Naive thymus-derived CD4-positive, alpha-beta T cell (primary cell): ENCODE measurements at regions not wholly inside any gene's neighbourhood (a gene's known extent, or its start where the extent isn't known, plus 50 kb on each side); places are given as distances from the start of the nearest gene placed in this dataset.

Experiments
- ATAC-seq: fragments of 150-1000 bp; cut with Tn5 transposase; 2 replicates; pipeline ENCODE4 v1.10.0; 2021; ENCODE audit warnings: mild to moderate bottlenecking, moderate library complexity
- CTCF ChIA-PET: fragments of 350-600 bp; sonication (Branson Sonifier 250); formaldehyde crosslinking; loops from one replicate; lab custom pipeline; 2021; ENCODE audit warnings: antibody characterized with exemption; lab: Charles Lee
- POLR2A ChIA-PET: fragments of 350-600 bp; sonication (Branson Sonifier 250); formaldehyde crosslinking; loops from one replicate; lab custom pipeline; 2021; ENCODE audit warnings: antibody characterized with exemption, inconsistent platforms; lab: Charles Lee
- DNase-seq, 9 donors: peaks; one replicate each; pipeline versions ENCODE4 v3.0.0 to v3.0.0-alpha.2; 2020 to 2022; ENCODE audit warnings: mixed read lengths in 1 of 9
- H3K27ac ChIP-seq: one replicate; pipeline ENCODE4 v1.7.0; 2013; ENCODE audit warnings: mild to moderate bottlenecking, low read depth, low read length, moderate library complexity
- H3K27me3 ChIP-seq, 2 donors: one replicate each; pipeline ENCODE4 v1.7.0; 2013; ENCODE audit warnings: low read length in 2 of 2, mild to moderate bottlenecking in 2 of 2, moderate library complexity in 2 of 2; ENCODE audit not compliant: control insufficient read depth in 2 of 2, insufficient read depth in 2 of 2
- H3K36me3 ChIP-seq, 3 experiments: 1 replicate in 2 of 3; 2 replicates in 1 of 3; pipeline ENCODE4 v1.7.0; 2013; ENCODE audit warnings: low read length in 3 of 3, mild to moderate bottlenecking in 3 of 3, moderate library complexity in 1 of 3; ENCODE audit not compliant: insufficient read depth in 3 of 3, control insufficient read depth in 2 of 3
- H3K4me1 ChIP-seq, 2 donors: one replicate each; pipeline ENCODE4 v1.7.0; 2013; ENCODE audit warnings: low read length in 2 of 2, mild to moderate bottlenecking in 2 of 2, moderate library complexity in 1 of 2; ENCODE audit not compliant: control insufficient read depth in 2 of 2, insufficient read depth in 2 of 2
- H3K4me3 ChIP-seq: 2 replicates; pipeline ENCODE4 v1.7.0; 2013; ENCODE audit warnings: mild to moderate bottlenecking, low read length
- H3K9me3 ChIP-seq, 3 experiments: 1 replicate in 2 of 3; 2 replicates in 1 of 3; pipeline ENCODE4 v1.7.0; 2013; ENCODE audit warnings: low read length in 3 of 3; ENCODE audit not compliant: control insufficient read depth in 2 of 3
- H3K27ac Mint-ChIP-seq, 9 donors: one replicate each; pipeline ENCODE4 v1.8.0; 2020 to 2022; ENCODE audit warnings: mixed read lengths in 9 of 9, mild to moderate bottlenecking in 8 of 9, moderate library complexity in 5 of 9, inconsistent platforms in 2 of 9
- H3K27me3 Mint-ChIP-seq, 5 donors: one replicate each; pipeline ENCODE4 v1.8.0; 2021 to 2022; ENCODE audit warnings: mixed read lengths in 5 of 5, mild to moderate bottlenecking in 1 of 5
- H3K36me3 Mint-ChIP-seq, 5 donors: one replicate each; pipeline ENCODE4 v1.8.0; 2020 to 2022; ENCODE audit warnings: mixed read lengths in 5 of 5, mild to moderate bottlenecking in 3 of 5, inconsistent platforms in 1 of 5
- H3K4me1 Mint-ChIP-seq, 7 donors: one replicate each; pipeline ENCODE4 v1.8.0; 2020 to 2022; ENCODE audit warnings: mixed read lengths in 7 of 7, mild to moderate bottlenecking in 3 of 7, inconsistent platforms in 1 of 7
- H3K4me3 Mint-ChIP-seq, 10 donors: one replicate each; pipeline ENCODE4 v1.8.0; 2020 to 2022; ENCODE audit warnings: mild to moderate bottlenecking in 10 of 10, mixed read lengths in 10 of 10, moderate library complexity in 6 of 10, inconsistent platforms in 2 of 10
- H3K9me3 Mint-ChIP-seq, 11 donors: one replicate each; pipeline ENCODE4 v1.8.0; 2020 to 2022; ENCODE audit warnings: mixed read lengths in 11 of 11, mild to moderate bottlenecking in 4 of 11, inconsistent platforms in 1 of 11, moderate library complexity in 1 of 11
- intact Hi-C, 2 donors: fragments of 100-400 bp; cut with micrococcal nuclease; formaldehyde crosslinking; loops; one replicate each; pipeline ENCODE4 v1.15.1; 2023

DNA sequence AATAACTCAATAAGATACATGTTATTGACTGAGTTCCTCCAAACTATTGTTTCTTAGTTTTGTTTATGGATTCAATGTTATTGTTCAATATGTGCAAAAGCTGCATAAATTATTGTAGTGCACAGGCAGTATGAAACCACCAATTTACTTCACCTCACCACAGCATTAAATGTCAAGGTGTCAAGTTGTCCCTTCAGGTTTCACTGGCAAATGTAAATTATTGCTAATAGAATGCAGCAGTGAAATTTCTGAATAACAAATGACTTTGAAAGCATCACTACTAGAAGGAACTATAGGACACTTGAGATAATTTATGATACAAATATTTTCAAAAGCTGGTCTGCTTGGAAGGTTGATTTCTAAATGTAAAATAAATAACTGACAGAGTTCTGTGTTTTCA lies 116.4 kb upstream of the PTPRD start:
- DNase-seq, result no peak
- Mint-ChIP-seq H3K4me3 (no peak overlapping the region), H3K27me3 (no peaks in the 10 kb centered on the region), H3K36me3 (no peaks in the 10 kb centered on the region), H3K9me3 (peaks cover 0 to 14% (median 7%) of the 10 kb centered on the region in 11 donors), H3K27ac (no peak overlapping the region), H3K4me1 (no peaks in the 10 kb centered on the region)
- no peaks in the 10 kb centered on the region for H3K36me3 ChIP-seq
- CTCF ChIA-PET, result no interaction called here
- H3K27me3 ChIP-seq, result no peaks in the 10 kb centered on the region
- H3K27ac ChIP-seq, result no peak overlapping the region
- no peaks in the 10 kb centered on the region for H3K4me1 ChIP-seq
- POLR2A ChIA-PET, result no interaction called here
- H3K4me3 ChIP-seq, result no peak overlapping the region
- no peak for ATAC-seq
- intact Hi-C loops, result no loop called here
- peaks cover 0 to 7% (median 0%) of the 10 kb centered on the region in 3 experiments for H3K9me3 ChIP-seq

DNA sequence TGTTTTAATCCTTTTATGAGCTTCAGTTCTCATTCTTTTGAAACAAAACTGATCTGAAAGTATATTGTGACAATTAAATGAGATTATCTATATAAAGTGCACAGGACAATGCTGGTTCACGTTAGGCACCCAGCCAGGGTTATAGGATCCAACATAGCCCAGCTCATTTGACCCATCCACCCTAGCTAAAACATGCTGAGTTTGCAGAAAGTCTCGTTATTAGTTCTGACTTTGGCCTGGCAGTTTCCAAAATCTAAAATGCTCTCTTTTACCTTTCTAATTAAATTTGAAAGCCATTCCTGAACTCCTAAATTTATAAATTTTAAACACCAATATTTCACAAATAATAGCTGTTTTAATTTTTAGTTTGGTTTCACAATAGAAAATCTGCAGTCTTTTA lies 131.9 kb upstream of the PTPRD start:
- Mint-ChIP-seq H3K9me3 (peaks cover 2 to 37% (median 22%) of the 10 kb centered on the region in 11 donors), H3K27me3 (no peaks in the 10 kb centered on the region), H3K27ac (no peak overlapping the region), H3K4me3 (no peak overlapping the region), H3K36me3 (no peaks in the 10 kb centered on the region), H3K4me1 (no peaks in the 10 kb centered on the region)
- no peak overlapping the region for H3K27ac ChIP-seq
- H3K27me3 ChIP-seq, result no peaks in the 10 kb centered on the region
- ChIA-PET POLR2A (no interaction called here), CTCF (no interaction called here)
- DNase-seq, result no peak
- H3K4me3 ChIP-seq, result no peak overlapping the region
- H3K9me3 ChIP-seq, result no peaks in the 10 kb centered on the region
- no peaks in the 10 kb centered on the region for H3K36me3 ChIP-seq
- ATAC-seq, result no peak
- no peaks in the 10 kb centered on the region for H3K4me1 ChIP-seq
- intact Hi-C loops, result no loop called here

DNA sequence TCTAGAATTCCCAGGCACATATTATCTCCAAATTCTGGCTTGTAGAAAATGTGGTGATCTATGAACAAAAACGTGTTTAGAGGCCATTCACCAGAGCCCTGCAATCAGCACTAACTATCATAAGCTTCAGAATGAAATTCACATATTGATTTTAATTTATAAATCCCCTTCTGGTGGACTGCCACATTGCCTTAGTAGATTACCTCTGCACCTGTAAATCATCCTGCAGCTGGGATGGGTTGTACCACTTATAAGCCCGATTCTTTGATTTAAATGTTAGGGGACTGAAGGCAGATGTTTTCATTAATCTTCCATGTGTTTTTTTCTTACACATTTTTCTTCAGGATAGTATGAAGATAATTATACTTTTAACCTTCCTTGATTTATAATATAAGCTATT lies 140.7 kb upstream of the PTPRD start:
- ATAC-seq (no peak), DNase-seq (no peak)
- Histone ChIP-seq H3K9me3 (peaks cover 0 to 3% (median 0%) of the 10 kb centered on the region in 3 experiments), H3K36me3 (no peaks in the 10 kb centered on the region), H3K27ac (no peak overlapping the region), H3K4me1 (no peaks in the 10 kb centered on the region), H3K4me3 (no peak overlapping the region), H3K27me3 (no peaks in the 10 kb centered on the region)
- H3K4me1 Mint-ChIP-seq, result peaks cover 0 to 1% (median 0%) of the 10 kb centered on the region in 7 donors
- H3K27me3 Mint-ChIP-seq, result no peaks in the 10 kb centered on the region
- no peaks in the 10 kb centered on the region for H3K36me3 Mint-ChIP-seq
- H3K9me3 Mint-ChIP-seq, result peaks cover 0 to 44% (median 14%) of the 10 kb centered on the region in 11 donors
- ChIA-PET CTCF (no interaction called here), POLR2A (no interaction called here)
- no peak overlapping the region for H3K4me3 Mint-ChIP-seq
- intact Hi-C loops, result no loop called here
- H3K27ac Mint-ChIP-seq, result no peak overlapping the region

DNA sequence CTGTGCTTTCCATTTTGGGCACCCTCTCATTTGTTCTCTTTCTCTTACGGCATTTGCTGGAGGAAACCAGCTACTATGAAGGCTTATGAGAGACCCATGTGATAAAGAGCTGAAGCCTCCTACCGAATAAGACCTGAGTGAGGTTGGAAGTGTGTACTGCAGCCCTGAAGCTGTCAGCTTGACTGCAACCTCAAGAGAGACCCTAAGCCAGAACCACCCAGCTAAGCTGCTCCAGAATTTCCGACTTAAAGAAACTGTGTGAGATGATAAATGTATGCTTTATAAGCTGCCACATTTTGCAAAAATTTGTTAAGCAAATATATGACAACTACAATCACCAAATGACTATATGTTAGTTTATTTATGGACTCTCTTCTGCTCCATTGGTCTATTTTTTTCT lies 151.7 kb upstream of the PTPRD start:
- Mint-ChIP-seq H3K27ac (no peak overlapping the region), H3K9me3 (peaks cover 4 to 26% (median 9%) of the 10 kb centered on the region in 11 donors), H3K27me3 (no peaks in the 10 kb centered on the region), H3K4me1 (no peaks in the 10 kb centered on the region), H3K36me3 (no peaks in the 10 kb centered on the region), H3K4me3 (no peak overlapping the region)
- intact Hi-C loops, result no loop called here
- POLR2A ChIA-PET, result no interaction called here
- CTCF ChIA-PET, result no interaction called here
- Histone ChIP-seq H3K4me1 (no peaks in the 10 kb centered on the region), H3K27me3 (no peaks in the 10 kb centered on the region), H3K4me3 (no peak overlapping the region), H3K36me3 (no peaks in the 10 kb centered on the region), H3K9me3 (no peaks in the 10 kb centered on the region), H3K27ac (no peak overlapping the region)
- DNase-seq, result no peak
- no peak for ATAC-seq

DNA sequence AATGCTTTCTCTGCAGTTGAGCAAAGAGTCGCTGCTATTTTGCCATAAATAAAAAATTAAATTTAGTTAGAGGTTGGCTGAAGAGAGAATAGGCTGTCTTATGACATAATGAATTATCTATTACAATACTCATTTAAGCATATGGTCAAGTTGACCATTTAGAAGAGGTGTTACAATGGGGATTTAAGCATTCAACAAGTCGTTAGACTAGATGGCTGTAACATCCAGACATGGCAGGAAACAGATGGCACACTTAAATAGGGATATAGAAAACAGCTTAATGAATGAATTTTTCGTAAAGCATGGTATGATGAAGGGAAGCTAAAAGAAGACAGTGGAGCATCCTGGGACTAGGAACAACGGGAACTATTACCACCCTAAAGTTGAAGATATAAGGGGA lies 160.3 kb upstream of the PTPRD start:
- H3K36me3 Mint-ChIP-seq, result no peaks in the 10 kb centered on the region
- no peak for ATAC-seq
- intact Hi-C loops, result no loop called here
- no peak overlapping the region for H3K27ac Mint-ChIP-seq
- Histone ChIP-seq H3K9me3 (peaks cover 0 to 5% (median 0%) of the 10 kb centered on the region in 3 experiments), H3K27me3 (no peaks in the 10 kb centered on the region), H3K4me1 (no peaks in the 10 kb centered on the region), H3K4me3 (no peak overlapping the region), H3K36me3 (no peaks in the 10 kb centered on the region), H3K27ac (no peak overlapping the region)
- H3K9me3 Mint-ChIP-seq, result peaks cover 0 to 27% (median 11%) of the 10 kb centered on the region in 11 donors
- no peak for DNase-seq
- no peaks in the 10 kb centered on the region for H3K4me1 Mint-ChIP-seq
- H3K27me3 Mint-ChIP-seq, result no peaks in the 10 kb centered on the region
- ChIA-PET POLR2A (no interaction called here), CTCF (no interaction called here)
- no peak overlapping the region for H3K4me3 Mint-ChIP-seq

DNA sequence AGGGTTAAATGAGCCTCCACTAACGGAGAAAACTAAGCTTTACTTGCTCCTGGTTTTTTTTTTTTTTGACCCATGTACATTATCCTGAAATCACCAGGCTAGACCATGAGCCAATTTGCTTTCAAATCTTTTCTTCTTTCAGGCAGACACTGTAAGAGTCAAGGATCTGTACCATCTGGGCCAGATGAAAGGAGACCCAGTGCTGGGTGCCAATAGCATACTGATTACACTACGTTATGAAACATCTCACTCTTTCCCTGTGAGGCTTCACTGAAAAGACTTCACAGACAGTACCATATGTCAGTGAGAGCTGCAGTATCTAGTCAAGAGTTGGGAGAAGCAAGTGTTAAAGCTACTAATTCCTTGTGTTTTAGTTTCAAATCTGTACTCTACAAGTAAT lies 161.2 kb upstream of the PTPRD start:
- no peak overlapping the region for H3K27ac ChIP-seq
- POLR2A ChIA-PET, result no interaction called here
- H3K4me1 Mint-ChIP-seq, result no peaks in the 10 kb centered on the region
- ATAC-seq, result no peak
- H3K4me1 ChIP-seq, result no peaks in the 10 kb centered on the region
- H3K9me3 ChIP-seq, result peaks cover 0 to 5% (median 0%) of the 10 kb centered on the region in 3 experiments
- H3K27me3 Mint-ChIP-seq, result no peaks in the 10 kb centered on the region
- no peak overlapping the region for H3K4me3 ChIP-seq
- H3K27ac Mint-ChIP-seq, result no peak overlapping the region
- H3K4me3 Mint-ChIP-seq, result no peak overlapping the region
- no peaks in the 10 kb centered on the region for H3K36me3 ChIP-seq
- H3K36me3 Mint-ChIP-seq, result no peaks in the 10 kb centered on the region
- H3K9me3 Mint-ChIP-seq, result peaks cover 0 to 27% (median 11%) of the 10 kb centered on the region in 11 donors
- CTCF ChIA-PET, result no interaction called here
- intact Hi-C loops, result no loop called here
- no peak for DNase-seq
- no peaks in the 10 kb centered on the region for H3K27me3 ChIP-seq

DNA sequence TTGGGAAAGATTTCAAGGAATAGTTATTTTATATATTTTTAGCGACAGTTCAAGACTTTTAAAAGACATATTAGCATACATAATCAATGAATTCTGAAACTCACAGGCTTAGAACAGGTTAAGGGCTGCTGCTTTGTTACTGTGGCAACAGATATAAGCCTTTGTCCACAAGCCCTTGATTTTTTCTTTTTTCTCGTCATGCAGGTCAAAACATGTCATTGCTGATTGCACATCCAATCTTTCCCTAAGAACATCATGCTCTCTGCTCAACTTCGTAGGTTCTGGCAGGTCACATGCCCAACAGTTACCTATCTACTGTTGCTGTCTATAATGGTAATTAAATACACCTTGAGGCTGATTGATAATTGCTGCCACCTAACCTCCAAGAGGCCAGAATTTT lies 172.5 kb upstream of the PTPRD start:
- H3K27me3 Mint-ChIP-seq, result no peaks in the 10 kb centered on the region
- no peak overlapping the region for H3K27ac ChIP-seq
- no peak for ATAC-seq
- H3K36me3 ChIP-seq, result no peaks in the 10 kb centered on the region
- peaks cover 0 to 5% (median 0%) of the 10 kb centered on the region in 3 experiments for H3K9me3 ChIP-seq
- no peaks in the 10 kb centered on the region for H3K4me1 Mint-ChIP-seq
- no peak overlapping the region for H3K4me3 ChIP-seq
- H3K36me3 Mint-ChIP-seq, result no peaks in the 10 kb centered on the region
- DNase-seq, result no peak
- CTCF ChIA-PET, result no interaction called here
- H3K4me1 ChIP-seq, result no peaks in the 10 kb centered on the region
- H3K27ac Mint-ChIP-seq, result no peak overlapping the region
- POLR2A ChIA-PET, result no interaction called here
- no peak overlapping the region for H3K4me3 Mint-ChIP-seq
- H3K9me3 Mint-ChIP-seq, result peaks cover 0 to 39% (median 14%) of the 10 kb centered on the region in 11 donors
- intact Hi-C loops, result no loop called here
- no peaks in the 10 kb centered on the region for H3K27me3 ChIP-seq
